Amniotic stem cell (primary cell): ENCODE measurements at regions not wholly inside any gene's neighbourhood (a gene's known extent, or its start where the extent isn't known, plus 50 kb on each side); places are given as distances from the start of the nearest gene placed in this dataset.

Source experiments
- DNase-seq: peaks from one replicate; lab custom pipeline; 2025; lab: John Stamatoyannopoulos, UW

DNA sequence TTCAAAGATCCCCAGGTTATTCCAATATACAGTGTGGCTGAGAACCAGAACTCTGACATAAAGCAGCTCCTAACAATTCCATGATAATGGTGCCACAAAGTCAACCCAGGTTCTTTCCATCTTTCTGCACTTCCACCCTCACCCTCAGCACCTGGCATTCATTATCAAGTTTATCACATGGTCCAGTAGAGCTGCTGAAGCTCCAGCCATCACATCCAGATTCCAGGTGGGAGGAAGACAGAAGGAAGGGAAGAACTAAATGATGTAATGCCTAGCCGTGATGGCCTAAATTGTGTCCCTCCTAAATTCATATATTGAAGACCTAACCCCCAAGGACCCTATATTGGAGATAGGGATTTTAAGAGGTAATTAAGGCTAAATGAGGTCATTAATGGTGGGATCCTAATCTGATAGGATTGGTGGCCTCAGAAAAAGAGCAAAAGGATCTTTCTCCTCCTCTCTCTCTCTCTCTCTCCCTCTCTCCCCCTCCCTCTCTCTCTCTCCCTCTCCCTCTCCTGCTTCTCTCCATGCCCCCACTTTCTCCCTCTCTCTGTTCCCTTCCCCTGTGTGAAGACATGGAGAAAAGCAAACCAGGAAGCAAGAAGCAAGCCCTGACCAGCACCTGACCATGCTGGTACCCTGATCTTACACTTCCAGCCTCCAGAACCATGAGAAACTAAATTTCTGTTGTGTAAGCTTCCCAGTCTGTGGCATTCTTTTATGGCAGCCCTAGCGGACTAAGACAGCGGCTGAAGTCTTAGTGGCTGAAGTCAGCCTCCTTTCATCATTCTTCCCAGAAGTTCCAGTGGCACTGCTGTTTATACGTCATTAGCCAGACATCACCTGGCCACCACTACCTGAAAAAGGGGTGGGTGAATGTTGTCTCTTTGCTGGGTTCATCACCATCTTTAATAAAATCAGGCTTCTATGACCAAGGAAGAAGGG lies 369.7 kb upstream of the PROK2 start:
- no peak for DNase-seq

GRCh38 chr3:72153477-72154314 lies 368.7 kb upstream of the PROK2 start:
- DNase-seq, result no peak

GRCh38 chr3:72152551-72153476 lies 367.9 kb upstream of the PROK2 start:
- no peak for DNase-seq

GRCh38 chr3:72151465-72152238 lies 366.7 kb upstream of the PROK2 start:
- DNase-seq, result no peak

DNA sequence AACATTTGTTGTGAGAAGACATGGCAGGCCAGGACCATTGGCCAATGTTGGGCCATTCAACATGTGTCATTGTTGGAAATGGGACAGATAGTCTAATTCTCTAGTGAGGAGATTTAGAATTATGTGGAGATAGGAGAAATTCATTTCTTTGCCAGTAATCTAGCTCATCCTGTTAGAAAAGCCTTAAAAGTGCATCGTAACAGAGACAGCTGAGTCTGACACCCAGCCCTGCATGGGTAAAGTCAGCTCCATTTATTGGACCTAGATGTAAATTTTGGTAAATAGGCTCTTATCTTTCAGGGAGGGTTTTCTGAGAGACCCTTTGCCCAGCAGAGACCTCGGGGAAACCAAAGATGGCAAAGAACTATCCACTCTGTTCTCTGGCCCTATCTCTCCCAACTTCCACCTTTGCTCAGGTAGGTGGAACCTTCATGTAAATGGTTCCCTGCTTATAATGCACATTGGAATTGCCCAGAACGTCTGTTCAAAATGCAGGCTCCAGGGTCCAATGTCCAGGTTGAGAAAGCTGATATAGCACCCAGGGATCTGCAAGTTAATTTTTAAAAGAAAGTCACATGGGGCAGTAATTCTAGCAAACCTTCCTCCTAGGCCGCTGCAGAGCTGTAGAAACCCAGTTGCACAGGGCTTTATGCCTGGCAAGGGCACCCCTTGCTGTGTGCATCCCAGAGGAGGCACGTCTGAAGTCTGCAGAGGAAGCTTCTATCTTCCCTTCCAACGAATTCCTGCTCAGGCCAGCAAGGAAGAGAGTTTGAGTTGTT lies 365.9 kb upstream of the PROK2 start:
- DNase-seq, result no peak

- no peak for DNase-seq
These were observed 364.8 kb upstream of the PROK2 start for GRCh38 chr3:72149645-72150300.

GRCh38 chr3:72147600-72147999 lies 362.7 kb upstream of the PROK2 start:
- no peak for DNase-seq

- peak; percentile 7 for DNase-seq
These were observed 360.8 kb upstream of the PROK2 start for GRCh38 chr3:72145506-72146380.

DNA sequence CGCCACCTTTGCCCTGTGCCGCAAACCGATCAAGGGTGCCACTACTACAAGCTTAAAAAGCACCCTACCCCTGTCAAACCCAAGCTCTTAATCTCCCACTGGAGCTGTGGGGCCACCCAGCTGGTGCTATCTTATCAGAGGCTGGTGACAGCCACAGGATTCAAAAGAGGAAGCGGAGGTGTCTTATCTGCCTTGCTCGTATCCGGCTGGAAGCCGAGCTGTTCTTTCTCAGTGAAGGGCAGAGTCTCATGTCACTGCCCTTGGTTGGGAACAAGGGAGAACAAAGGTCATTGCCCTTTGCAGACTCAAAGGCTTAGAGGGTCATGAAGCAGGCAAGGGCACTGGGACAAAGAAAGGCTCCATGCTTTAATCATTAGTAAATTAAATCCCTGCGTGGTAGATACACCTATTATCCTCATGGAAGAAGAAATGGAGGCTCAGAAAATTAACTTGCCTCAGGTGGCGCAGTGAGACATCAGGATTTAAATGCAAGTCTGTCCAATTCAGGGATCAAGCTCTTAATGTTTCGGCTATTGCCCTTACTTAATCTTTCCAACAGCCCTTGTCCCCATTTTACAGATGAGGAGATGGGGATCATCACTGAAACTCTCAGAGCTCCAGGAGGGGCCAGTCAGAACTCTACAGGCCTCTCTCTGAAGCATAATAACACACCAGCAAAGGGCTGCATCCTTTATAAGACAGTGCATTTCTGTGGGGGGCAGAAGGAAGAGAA lies 360.0 kb upstream of the PROK2 start:
- no peak for DNase-seq

DNA sequence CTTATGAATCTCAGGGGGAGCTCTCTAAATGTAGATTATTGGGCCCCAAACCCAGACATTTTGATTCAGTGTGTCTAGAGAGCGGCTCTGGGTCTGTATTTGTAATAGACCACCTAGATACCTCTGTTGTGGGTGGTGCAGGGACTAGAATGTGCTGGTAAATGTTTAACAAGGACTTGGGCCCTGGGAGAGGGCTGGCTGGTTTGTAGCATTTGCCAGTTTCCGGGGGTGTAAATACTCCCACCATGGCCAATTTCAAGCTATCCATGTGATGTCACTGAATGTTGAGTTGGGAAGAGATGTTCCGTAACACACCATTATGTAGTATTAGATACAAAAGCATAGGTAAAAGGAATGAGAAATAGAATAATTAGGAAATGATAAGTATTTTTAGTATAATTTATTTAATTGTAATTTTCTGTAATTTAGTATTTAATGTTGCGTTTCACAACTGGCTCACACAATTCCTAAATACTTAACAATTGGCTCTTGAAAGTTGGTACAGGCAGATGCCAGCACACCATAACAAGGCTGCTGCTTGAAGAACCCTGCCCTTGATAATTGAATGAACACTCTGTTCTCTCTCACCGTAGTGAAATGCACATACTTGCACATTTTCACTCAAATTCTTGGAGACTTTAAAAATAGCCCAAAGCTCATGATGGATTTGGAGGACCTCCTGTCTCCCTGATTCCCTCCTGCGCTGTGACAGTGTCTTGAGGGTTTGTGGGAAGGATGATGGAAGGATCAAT lies 359.2 kb upstream of the PROK2 start:
- no peak for DNase-seq

- peak; percentile 15 for DNase-seq
These were observed 358.4 kb upstream of the PROK2 start for GRCh38 chr3:72143322-72143721.

- no peak for DNase-seq
These were observed 357.1 kb upstream of the PROK2 start for GRCh38 chr3:72142028-72142427.

DNA sequence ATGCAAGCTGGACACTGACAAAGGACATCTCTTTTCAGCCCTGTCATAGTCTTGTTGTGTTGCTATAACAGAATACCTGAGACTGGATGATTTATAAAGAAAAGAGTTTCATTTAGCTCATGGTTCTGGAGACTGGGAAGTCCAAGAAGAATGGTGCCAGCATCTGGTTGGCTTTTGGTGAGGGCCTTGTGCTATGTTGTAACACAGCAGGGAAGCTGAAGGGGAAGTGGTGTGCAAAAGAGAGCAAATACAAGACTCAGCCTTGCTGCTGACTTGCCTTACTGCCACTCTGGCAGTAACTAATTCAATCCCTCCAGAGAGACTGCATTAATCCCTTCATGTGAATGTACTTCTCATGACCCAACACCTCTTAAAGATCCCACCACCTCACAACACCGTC lies 356.3 kb upstream of the PROK2 start:
- DNase-seq, result no peak

- no peak for DNase-seq
These were observed 354.4 kb upstream of the PROK2 start for GRCh38 chr3:72139316-72139715.

DNA sequence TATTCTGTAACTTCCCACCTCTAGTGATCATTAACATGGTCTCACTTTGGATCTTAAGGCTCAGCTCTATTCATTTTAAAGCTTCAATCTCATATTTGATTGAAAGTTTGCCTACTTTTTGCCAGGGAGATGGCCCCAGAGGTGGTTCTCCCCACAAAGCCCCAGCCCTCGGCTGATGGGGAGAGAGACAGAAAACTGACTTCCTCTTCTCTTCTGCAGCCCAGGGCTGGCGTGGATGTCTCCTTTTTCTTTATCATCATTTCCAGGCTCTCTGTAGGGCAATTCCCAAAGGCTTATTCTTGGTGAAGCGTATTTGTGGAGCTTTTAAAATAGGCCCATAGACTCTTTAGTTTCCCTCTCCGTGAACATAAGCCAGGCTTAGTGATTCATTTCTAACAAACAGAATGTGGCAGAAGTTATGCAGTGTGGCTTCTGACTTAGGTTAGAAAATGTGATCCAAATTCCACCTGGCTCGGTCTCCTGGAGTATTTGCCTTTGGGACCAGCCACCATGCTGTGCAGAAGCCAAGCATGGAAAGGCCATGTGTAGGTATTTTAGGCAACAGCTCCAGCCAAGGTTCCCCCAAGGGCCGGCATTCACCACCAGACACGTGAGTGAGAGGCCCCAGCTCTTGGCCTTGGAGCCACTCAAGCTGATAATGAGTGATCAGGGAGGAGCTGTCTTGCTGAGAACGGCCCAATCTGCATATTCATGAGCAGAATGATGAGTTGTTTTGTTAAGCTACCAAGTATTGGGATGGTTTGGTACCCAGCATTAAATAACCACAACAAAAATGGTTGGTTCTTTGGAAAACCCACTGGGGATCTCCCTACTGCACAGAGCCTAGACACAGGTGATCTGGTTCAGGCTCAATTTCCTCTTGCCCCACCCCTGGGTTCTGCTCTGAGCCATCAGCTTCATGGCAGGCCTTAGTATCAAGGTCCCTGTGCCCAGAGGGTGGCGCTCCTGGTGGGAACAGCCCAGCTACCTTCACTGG lies 353.2 kb upstream of the PROK2 start:
- DNase-seq, result no peak

- no peak for DNase-seq
These were observed 350.7 kb upstream of the PROK2 start for GRCh38 chr3:72135636-72136035.
